Activated naive CD8-positive, alpha-beta T cell treated with anti-CD3 and anti-CD28 coated beads, Interleukin-2, amount 10 ng/mL, durations not matched to agents 7 days and 5 days (primary cell): ENCODE measurements at regions not wholly inside any gene's neighbourhood (a gene's known extent, or its start where the extent isn't known, plus 50 kb on each side); places are given as distances from the start of the nearest gene placed in this dataset.
A peak's percentile ranks its signal among the peaks of the same experiment; 100 is the strongest.

Experiments used
- ATAC-seq: fragments of 150-1000 bp; cut with Tn5 transposase; one replicate; pipeline ENCODE4 v1.10.0; 2021; ENCODE audit warnings: low read depth, moderate library complexity
- POLR2A ChIA-PET: fragments of 350-600 bp; sonication (Branson Sonifier 250); formaldehyde crosslinking; loops from one replicate; lab custom pipeline; 2021; ENCODE audit warnings: antibody characterized with exemption; lab: Charles Lee
- DNase-seq: peaks from one replicate; pipeline ENCODE4 v3.0.0; 2021
- H3K27ac Mint-ChIP-seq: one replicate; pipeline ENCODE4 v1.8.0; 2022; ENCODE audit warnings: mild to moderate bottlenecking, mixed read lengths
- H3K27me3 Mint-ChIP-seq: one replicate; pipeline ENCODE4 v1.8.0; 2022; ENCODE audit warnings: mild to moderate bottlenecking, moderate library complexity, mixed read lengths
- H3K36me3 Mint-ChIP-seq: one replicate; pipeline ENCODE4 v1.8.0; 2021; ENCODE audit warnings: mild to moderate bottlenecking, mixed read lengths
- H3K4me1 Mint-ChIP-seq: one replicate; pipeline ENCODE4 v1.8.0; 2021; ENCODE audit warnings: mixed read lengths
- H3K4me3 Mint-ChIP-seq: one replicate; pipeline ENCODE4 v1.8.0; 2022; ENCODE audit warnings: mild to moderate bottlenecking, moderate library complexity, mixed read lengths
- H3K9me3 Mint-ChIP-seq: one replicate; pipeline ENCODE4 v1.8.0; 2021; ENCODE audit warnings: mixed read lengths

- POLR2A ChIA-PET, result no interaction called here
- Mint-ChIP-seq H3K27me3 (peaks cover 15% of the 10 kb centered on the region), H3K4me1 (peaks cover 15% of the 10 kb centered on the region), H3K4me3 (peak overlapping the region; percentile 19), H3K27ac (no peak overlapping the region), H3K36me3 (no peaks in the 10 kb centered on the region), H3K9me3 (no peaks in the 10 kb centered on the region)
- ATAC-seq (peak; percentile 50), DNase-seq (no peak)
Observed at GRCh38 chr3:160170409-160171370, 54.5 kb upstream of the C3orf80 start.

DNA sequence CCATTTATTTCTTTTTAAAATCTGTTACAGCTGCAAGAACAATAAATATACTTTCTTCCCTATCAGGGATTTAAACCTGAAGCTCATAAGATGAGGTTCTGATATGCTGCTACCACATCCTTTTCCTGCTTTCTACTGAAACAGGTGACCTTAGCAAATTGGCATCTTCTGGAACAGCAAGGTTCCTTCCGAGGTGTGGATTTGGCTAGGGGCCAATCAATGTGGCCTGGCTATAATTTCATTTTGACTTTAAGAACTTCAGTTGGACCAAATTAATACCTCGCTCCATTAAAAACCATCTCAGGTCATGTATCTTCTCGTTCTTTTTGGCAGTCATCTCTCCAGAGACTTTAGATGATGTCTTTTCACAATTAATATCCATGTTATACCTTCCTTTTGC is 53.4 kb upstream of the C3orf80 start:
- Mint-ChIP-seq H3K27ac (no peak overlapping the region), H3K4me1 (peaks cover 15% of the 10 kb centered on the region), H3K27me3 (peaks cover 11% of the 10 kb centered on the region), H3K4me3 (no peak overlapping the region), H3K9me3 (no peaks in the 10 kb centered on the region), H3K36me3 (no peaks in the 10 kb centered on the region)
- ATAC-seq, result no peak
- DNase-seq, result no peak
- POLR2A ChIA-PET, result interaction anchor here (0.6 kb wide), 1 partner anchor 140 kb away, joined by 4 read pairs; no protein-coding TSS in a partner anchor

- Mint-ChIP-seq H3K27me3 (peaks cover 7% of the 10 kb centered on the region), H3K4me1 (peaks cover 15% of the 10 kb centered on the region), H3K36me3 (no peaks in the 10 kb centered on the region), H3K4me3 (no peak overlapping the region), H3K9me3 (peaks cover 3% of the 10 kb centered on the region), H3K27ac (no peak overlapping the region)
- DNase-seq (no peak), ATAC-seq (no peak)
- POLR2A ChIA-PET, result no interaction called here
Observed at GRCh38 chr3:160174621-160175020, 50.6 kb upstream of the C3orf80 start.
